ENCODE measurements at regions not wholly inside any gene's neighbourhood (a gene's known extent, or its start where the extent isn't known, plus 50 kb on each side); places are given as distances from the start of the nearest gene placed in this dataset.

GRCh38 chr13:82480415-82480814 lies 1401.9 kb downstream of the SLITRK1 start:
- Histone ChIP-seq H3K9me3 (ENCODE audit: control insufficient read depth, insufficient read depth, low read depth, low read length) (no peaks in the 10 kb centered on the region), H3K36me3 (ENCODE audit: control insufficient read depth in 2 of 2, insufficient read depth in 1 of 2, low read length in 2 of 2) (no peaks in the 10 kb centered on the region), H3K4me3 (ENCODE audit: low read depth, low read length) (no peak overlapping the region), H3K4me1 (ENCODE audit: control insufficient read depth, insufficient read depth, low read length) (no peaks in the 10 kb centered on the region), H3K27ac (ENCODE audit: extremely low read depth, low read depth, low read length) (no peak overlapping the region)
- no peak for TF ChIP-seq ZNF155 (tag by site-specific recombination; IDR thresholded peaks at IDR 0.05)
- no peak for TF ChIP-seq ZNF274 (IDR thresholded peaks at IDR 0.05; ENCODE audit: low read length)
- no peak for TF ChIP-seq ZNF274 (tag by site-specific recombination; IDR thresholded peaks at IDR 0.05; ENCODE audit: borderline replicate concordance)
- TF ChIP-seq FEZF1 (tag by site-specific recombination; IDR thresholded peaks at IDR 0.05) = no peak
- no peak for TF ChIP-seq TRIM28 (IDR thresholded peaks at IDR 0.05; ENCODE audit: borderline replicate concordance, low read length)
- TF ChIP-seq ZNF324 (tag by site-specific recombination; IDR thresholded peaks at IDR 0.05) = no peak
- TF ChIP-seq ZNF785 (tag by site-specific recombination; IDR thresholded peaks at IDR 0.05) = no peak
- ChIA-PET POLR2A (no interaction called here), CTCF (interaction anchor here (0.7 to 1.4 kb wide), 7 partner anchors 9 to 1033 kb away, joined by 3 to 4 read pairs (median 3); no protein-coding TSS in a partner anchor)

- Histone ChIP-seq H3K4me3 (ENCODE audit: low read depth, low read length) (no peak overlapping the region), H3K27ac (ENCODE audit: extremely low read depth, low read depth, low read length) (no peak overlapping the region), H3K9me3 (ENCODE audit: control insufficient read depth, insufficient read depth, low read depth, low read length) (no peaks in the 10 kb centered on the region), H3K4me1 (ENCODE audit: control insufficient read depth, insufficient read depth, low read length) (no peaks in the 10 kb centered on the region), H3K36me3 (ENCODE audit: control insufficient read depth in 2 of 2, insufficient read depth in 1 of 2, low read length in 2 of 2) (no peaks in the 10 kb centered on the region)
- POLR2A ChIA-PET = no interaction called here
- TF ChIP-seq ZNF350 (tag by site-specific recombination; IDR thresholded peaks at IDR 0.05) = no peak
- TF ChIP-seq, protein P1, sequence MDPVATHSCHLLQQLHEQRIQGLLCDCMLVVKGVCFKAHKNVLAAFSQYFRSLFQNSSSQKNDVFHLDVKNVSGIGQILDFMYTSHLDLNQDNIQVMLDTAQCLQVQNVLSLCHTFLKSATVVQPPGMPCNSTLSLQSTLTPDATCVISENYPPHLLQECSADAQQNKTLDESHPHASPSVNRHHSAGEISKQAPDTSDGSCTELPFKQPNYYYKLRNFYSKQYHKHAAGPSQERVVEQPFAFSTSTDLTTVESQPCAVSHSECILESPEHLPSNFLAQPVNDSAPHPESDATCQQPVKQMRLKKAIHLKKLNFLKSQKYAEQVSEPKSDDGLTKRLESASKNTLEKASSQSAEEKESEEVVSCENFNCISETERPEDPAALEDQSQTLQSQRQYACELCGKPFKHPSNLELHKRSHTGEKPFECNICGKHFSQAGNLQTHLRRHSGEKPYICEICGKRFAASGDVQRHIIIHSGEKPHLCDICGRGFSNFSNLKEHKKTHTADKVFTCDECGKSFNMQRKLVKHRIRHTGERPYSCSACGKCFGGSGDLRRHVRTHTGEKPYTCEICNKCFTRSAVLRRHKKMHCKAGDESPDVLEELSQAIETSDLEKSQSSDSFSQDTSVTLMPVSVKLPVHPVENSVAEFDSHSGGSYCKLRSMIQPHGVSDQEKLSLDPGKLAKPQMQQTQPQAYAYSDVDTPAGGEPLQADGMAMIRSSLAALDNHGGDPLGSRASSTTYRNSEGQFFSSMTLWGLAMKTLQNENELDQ (tag by site-specific recombination; IDR thresholded peaks at IDR 0.05; ENCODE audit: low read depth) = no peak
- no peak for TF ChIP-seq ZXDB (tag by site-specific recombination; IDR thresholded peaks at IDR 0.05)
- no peak for TF ChIP-seq SP3 (tag by site-specific recombination; IDR thresholded peaks at IDR 0.05)
- TF ChIP-seq ZNF704 (tag by site-specific recombination; IDR thresholded peaks at IDR 0.05) = no peak
- TF ChIP-seq ZNF174 (tag by site-specific recombination; IDR thresholded peaks at IDR 0.05) = no peak
- TF ChIP-seq ZFP41 (tag by site-specific recombination; IDR thresholded peaks at IDR 0.05; ENCODE audit: borderline replicate concordance) = no peak
- no peak for TF ChIP-seq ZBTB6 (tag by site-specific recombination; IDR thresholded peaks at IDR 0.05)
- TF ChIP-seq ZNF677 (tag by site-specific recombination; IDR thresholded peaks at IDR 0.05) = no peak
- TF ChIP-seq ZNF311 (tag by site-specific recombination; IDR thresholded peaks at IDR 0.05; ENCODE audit: borderline replicate concordance) = no peak
- no peak for TF ChIP-seq BCL11B (tag by site-specific recombination; IDR thresholded peaks at IDR 0.05; ENCODE audit: low read depth)
- TF ChIP-seq ZNF175 (tag by site-specific recombination; IDR thresholded peaks at IDR 0.05) = no peak
- no peak for TF ChIP-seq ZNF707 (tag by site-specific recombination; IDR thresholded peaks at IDR 0.05)
- no peak for TF ChIP-seq ZNF211 (tag by site-specific recombination; IDR thresholded peaks at IDR 0.05; ENCODE audit: low read depth)
- no peak for TF ChIP-seq ZIC2 (tag by site-specific recombination; IDR thresholded peaks at IDR 0.05)
- TF ChIP-seq, protein P2, sequence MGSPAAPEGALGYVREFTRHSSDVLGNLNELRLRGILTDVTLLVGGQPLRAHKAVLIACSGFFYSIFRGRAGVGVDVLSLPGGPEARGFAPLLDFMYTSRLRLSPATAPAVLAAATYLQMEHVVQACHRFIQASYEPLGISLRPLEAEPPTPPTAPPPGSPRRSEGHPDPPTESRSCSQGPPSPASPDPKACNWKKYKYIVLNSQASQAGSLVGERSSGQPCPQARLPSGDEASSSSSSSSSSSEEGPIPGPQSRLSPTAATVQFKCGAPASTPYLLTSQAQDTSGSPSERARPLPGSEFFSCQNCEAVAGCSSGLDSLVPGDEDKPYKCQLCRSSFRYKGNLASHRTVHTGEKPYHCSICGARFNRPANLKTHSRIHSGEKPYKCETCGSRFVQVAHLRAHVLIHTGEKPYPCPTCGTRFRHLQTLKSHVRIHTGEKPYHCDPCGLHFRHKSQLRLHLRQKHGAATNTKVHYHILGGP (tag by site-specific recombination; IDR thresholded peaks at IDR 0.05) = no peak
- TF ChIP-seq, protein P3, sequence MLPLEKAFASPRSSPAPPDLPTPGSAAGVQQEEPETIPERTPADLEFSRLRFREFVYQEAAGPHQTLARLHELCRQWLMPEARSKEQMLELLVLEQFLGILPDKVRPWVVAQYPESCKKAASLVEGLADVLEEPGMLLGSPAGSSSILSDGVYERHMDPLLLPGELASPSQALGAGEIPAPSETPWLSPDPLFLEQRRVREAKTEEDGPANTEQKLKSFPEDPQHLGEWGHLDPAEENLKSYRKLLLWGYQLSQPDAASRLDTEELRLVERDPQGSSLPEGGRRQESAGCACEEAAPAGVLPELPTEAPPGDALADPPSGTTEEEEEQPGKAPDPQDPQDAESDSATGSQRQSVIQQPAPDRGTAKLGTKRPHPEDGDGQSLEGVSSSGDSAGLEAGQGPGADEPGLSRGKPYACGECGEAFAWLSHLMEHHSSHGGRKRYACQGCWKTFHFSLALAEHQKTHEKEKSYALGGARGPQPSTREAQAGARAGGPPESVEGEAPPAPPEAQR (tag by site-specific recombination; IDR thresholded peaks at IDR 0.05) = no peak
- TF ChIP-seq ZNF660 (tag by site-specific recombination; IDR thresholded peaks at IDR 0.05) = no peak
- TF ChIP-seq KLF1 (tag by site-specific recombination; IDR thresholded peaks at IDR 0.05) = no peak
- TF ChIP-seq ZNF19 (tag by site-specific recombination; IDR thresholded peaks at IDR 0.05; ENCODE audit: low read depth) = no peak
- CTCF ChIA-PET = no interaction called here
Observed at GRCh38 chr13:82477436-82477835, 1404.8 kb downstream of the SLITRK1 start.
